Neutrophil (primary cell): ENCODE measurements at regions not wholly inside any gene's neighbourhood (a gene's known extent, or its start where the extent isn't known, plus 50 kb on each side); places are given as distances from the start of the nearest gene placed in this dataset.

Source experiments
- H3K27ac ChIP-seq: fragments of 200-600 bp; sonication (generic); 2 replicates; pipeline ENCODE4 v1.5.1; 2016; ENCODE audit warnings: mild to moderate bottlenecking, moderate library complexity
- H3K27me3 ChIP-seq: fragments of 200-600 bp; sonication (generic); 2 replicates; pipeline ENCODE4 v1.6.0; 2016; ENCODE audit warnings: mild to moderate bottlenecking
- H3K36me3 ChIP-seq: fragments of 200-600 bp; sonication (generic); 2 replicates; pipeline ENCODE4 v1.5.1; 2017
- H3K4me1 ChIP-seq, 2 experiments: fragments of 200-600 bp in 1 of 2; sonication (generic) in 1 of 2; 1 replicate in 1 of 2; 2 replicates in 1 of 2; pipeline versions ENCODE4 v1.5.1 to v1.6.1; 2013 to 2016; ENCODE audit warnings: low read depth in 1 of 2, low read length in 1 of 2, mild to moderate bottlenecking in 1 of 2, moderate library complexity in 1 of 2; ENCODE audit not compliant: control insufficient read depth in 1 of 2, insufficient read depth in 1 of 2
- H3K4me3 ChIP-seq, 2 experiments: fragments of 200-600 bp in 1 of 2; sonication (generic) in 1 of 2; 1 replicate in 1 of 2; 2 replicates in 1 of 2; pipeline ENCODE4 v1.5.1; 2013 to 2016; ENCODE audit warnings: low read depth in 1 of 2, low read length in 1 of 2, mild to moderate bottlenecking in 1 of 2, moderate library complexity in 1 of 2
- H3K9me3 ChIP-seq: fragments of 200-600 bp; sonication (generic); 2 replicates; pipeline ENCODE4 v1.5.1; 2016
- TF ChIP-seq, protein P1 (sequence below): fragments of 200-600 bp; sonication (generic); IDR thresholded peaks from 2 replicates; pipeline ENCODE4 v1.5.1; 2016; ENCODE audit warnings: antibody characterized with exemption

DNA sequence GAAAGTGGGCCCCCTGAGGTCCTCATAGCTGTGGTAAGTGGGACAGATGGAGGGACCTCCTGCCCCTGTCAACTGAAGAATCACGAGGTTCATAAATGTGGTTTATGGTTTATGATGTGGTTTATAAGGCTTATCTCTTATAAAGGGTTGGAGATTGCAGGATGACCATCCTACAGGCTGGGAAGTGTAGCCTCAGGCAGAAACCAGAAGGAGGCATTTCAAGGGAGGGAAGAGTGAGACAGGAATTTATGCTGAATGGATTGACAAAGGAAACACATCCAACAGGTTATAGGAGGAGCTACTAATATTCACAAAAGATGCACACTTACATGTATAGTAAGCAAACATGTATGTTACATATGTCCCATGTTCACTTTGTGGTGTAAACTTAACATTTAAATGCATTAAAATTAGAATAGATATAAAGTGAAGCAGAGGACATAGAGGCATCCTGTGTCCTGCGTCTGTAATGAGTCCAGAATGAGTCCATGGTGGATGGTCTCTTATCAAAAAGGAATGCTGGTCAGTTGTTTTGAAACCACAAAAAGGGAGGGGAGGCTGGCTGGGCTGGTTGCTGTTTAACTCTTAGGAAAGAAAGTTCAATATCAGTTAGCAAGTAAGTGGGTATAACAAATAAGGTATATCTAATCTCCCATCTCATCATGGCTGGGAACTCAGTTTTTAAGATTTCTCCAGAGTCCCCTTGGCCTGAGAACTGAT lies 149.0 kb upstream of the RMST start:
- H3K36me3 ChIP-seq = no peaks in the 10 kb centered on the region
- no peaks in the 10 kb centered on the region for H3K4me1 ChIP-seq
- H3K9me3 ChIP-seq = no peaks in the 10 kb centered on the region
- H3K27me3 ChIP-seq = no peaks in the 10 kb centered on the region
- H3K27ac ChIP-seq = no peak overlapping the region
- H3K4me3 ChIP-seq = no peak overlapping the region
- TF ChIP-seq, protein P1, sequence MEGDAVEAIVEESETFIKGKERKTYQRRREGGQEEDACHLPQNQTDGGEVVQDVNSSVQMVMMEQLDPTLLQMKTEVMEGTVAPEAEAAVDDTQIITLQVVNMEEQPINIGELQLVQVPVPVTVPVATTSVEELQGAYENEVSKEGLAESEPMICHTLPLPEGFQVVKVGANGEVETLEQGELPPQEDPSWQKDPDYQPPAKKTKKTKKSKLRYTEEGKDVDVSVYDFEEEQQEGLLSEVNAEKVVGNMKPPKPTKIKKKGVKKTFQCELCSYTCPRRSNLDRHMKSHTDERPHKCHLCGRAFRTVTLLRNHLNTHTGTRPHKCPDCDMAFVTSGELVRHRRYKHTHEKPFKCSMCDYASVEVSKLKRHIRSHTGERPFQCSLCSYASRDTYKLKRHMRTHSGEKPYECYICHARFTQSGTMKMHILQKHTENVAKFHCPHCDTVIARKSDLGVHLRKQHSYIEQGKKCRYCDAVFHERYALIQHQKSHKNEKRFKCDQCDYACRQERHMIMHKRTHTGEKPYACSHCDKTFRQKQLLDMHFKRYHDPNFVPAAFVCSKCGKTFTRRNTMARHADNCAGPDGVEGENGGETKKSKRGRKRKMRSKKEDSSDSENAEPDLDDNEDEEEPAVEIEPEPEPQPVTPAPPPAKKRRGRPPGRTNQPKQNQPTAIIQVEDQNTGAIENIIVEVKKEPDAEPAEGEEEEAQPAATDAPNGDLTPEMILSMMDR = no peak

DNA sequence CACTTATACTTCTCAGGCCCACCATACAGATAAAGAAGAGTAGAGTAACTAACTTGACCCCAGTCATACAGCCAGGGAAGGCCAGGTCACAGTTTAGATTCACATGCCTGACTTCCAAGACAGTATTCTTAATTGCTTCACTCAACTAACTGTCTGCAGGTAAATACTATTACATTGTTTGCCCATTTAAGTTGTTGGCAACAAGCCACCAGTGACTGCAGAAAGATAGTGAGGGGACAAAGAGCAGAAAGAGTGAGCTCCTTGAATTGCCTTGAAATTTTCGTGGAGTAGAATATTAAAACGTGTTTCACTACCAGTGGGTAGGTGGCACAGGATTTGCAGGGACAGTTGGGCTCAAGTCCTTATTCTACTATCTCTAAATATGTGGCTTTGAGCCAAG lies 146.3 kb upstream of the RMST start:
- no peaks in the 10 kb centered on the region for H3K27me3 ChIP-seq
- TF ChIP-seq, protein P1 = no peak
- H3K4me3 ChIP-seq = no peak overlapping the region
- no peaks in the 10 kb centered on the region for H3K36me3 ChIP-seq
- H3K4me1 ChIP-seq = no peaks in the 10 kb centered on the region
- H3K27ac ChIP-seq = no peak overlapping the region
- no peaks in the 10 kb centered on the region for H3K9me3 ChIP-seq

DNA sequence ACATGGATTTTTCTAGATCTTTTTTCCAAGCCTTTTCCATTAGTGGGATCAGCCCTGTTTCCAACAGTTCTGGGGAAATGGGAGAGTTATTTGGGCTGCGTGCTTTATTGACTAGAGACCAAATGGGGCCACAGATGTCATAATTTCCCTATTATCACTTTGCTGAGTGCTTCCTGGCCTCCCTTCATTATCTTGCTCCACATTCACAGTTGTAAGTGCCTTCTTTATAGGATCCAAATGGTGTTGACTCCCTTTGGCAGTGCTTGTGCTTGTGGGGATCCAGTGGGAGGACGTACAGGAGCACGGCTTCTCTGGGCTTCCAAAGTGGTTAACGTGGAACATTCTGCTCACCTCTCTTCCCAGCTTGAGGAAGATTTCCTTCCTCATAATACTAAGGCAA lies 141.0 kb upstream of the RMST start:
- Histone ChIP-seq H3K9me3 (no peaks in the 10 kb centered on the region), H3K27me3 (no peaks in the 10 kb centered on the region), H3K4me1 (no peaks in the 10 kb centered on the region), H3K27ac (no peak overlapping the region), H3K36me3 (no peaks in the 10 kb centered on the region), H3K4me3 (no peak overlapping the region)
- TF ChIP-seq, protein P1 = no peak

DNA sequence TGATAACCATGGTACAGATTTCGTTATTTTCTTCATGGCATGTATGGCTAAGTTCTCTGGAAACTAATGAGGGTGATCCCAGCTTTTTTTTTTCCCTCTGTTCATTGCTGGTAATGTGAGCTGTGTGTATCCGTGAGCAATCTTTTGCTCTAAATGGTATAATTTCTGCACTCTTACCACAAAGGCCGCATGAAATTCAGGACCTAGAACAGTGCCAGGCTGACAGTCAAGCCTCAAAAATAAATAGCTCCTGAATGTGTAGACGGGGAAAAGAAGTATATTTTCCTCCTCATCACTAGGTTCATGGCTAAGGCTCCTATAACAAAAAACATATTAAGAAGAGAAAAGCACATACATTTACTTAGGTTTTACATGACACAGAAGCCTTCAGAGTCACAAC lies 140.2 kb upstream of the RMST start:
- Histone ChIP-seq H3K36me3 (no peaks in the 10 kb centered on the region), H3K9me3 (no peaks in the 10 kb centered on the region), H3K4me3 (no peak overlapping the region), H3K4me1 (no peaks in the 10 kb centered on the region), H3K27ac (no peak overlapping the region), H3K27me3 (no peaks in the 10 kb centered on the region)
- TF ChIP-seq, protein P1 = no peak

DNA sequence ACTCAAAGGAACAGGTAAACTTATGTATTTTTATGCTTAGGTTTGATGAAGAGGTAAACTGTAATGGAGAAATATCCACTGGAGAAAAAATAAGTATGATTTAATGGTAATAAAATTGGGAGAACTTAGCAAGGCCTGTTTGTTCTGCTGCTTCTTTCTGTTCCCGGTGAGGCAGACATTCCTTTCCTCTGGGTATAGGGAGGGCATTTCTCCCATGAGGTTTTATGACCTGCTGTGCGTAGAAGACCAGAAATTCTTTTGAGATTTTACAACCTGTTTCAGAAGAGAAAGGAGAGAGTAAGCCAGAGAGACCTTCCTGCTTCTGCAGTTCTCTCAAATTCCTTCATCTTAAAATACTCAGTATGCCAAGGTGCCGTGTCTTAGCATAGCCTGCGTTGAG lies 139.4 kb upstream of the RMST start:
- no peaks in the 10 kb centered on the region for H3K36me3 ChIP-seq
- H3K4me3 ChIP-seq = no peak overlapping the region
- no peaks in the 10 kb centered on the region for H3K4me1 ChIP-seq
- H3K27me3 ChIP-seq = no peaks in the 10 kb centered on the region
- TF ChIP-seq, protein P1 = no peak
- H3K27ac ChIP-seq = no peak overlapping the region
- no peaks in the 10 kb centered on the region for H3K9me3 ChIP-seq
